Posterior vena cava (tissue), 2 donors: ENCODE measurements at regions not wholly inside any gene's neighbourhood (a gene's known extent, or its start where the extent isn't known, plus 50 kb on each side); places are given as distances from the start of the nearest gene placed in this dataset.
"Not testable (repeated sequence)": the region's sequence is repeated elsewhere in the genome, so short reads cannot be mapped to it uniquely, and the experiment has no call there.

Experiments
- DNase-seq: peaks from one replicate; pipeline ENCODE4 v3.0.0-alpha.2; 2020; ENCODE audit warnings: low spot score
- intact Hi-C, 2 donors: fragments of 100-400 bp; cut with DNase I; formaldehyde crosslinking; loops; one replicate each; pipeline versions ENCODE4 v1.14.1 to v1.14.2; 2022 to 2023
- donor health status: DM: yes; HTN: yes; CAD: no.
- donor health status: DM: yes; HTN: yes; CAD: no.

DNA sequence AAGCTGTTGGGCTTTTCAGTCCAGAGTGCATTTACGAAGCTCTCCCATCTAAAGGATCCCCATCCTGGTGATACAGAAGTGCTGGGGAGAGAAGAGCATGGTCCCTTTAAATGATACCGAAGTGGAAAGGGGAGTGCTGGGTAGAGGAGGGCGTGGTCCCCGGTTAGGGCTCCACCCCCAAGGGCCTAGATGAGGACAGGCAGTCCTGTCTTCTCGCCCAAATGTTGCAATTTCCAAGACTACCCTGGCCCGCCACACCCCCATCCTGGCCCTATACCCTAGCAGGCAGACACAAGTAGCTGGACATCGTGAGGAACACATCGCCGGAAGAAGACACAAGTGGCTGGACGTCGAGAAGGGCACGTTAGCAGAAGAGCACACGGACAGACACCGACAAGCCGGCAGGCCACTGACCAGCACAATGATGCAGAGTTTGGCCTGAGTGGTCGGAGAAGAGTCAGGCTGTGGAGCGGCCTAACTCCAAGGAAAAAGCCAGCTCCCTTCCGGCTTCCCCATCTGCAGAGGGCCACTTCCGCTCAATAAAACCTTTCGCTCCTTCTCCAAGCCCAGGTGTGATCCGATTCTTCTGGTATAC is 439.5 kb upstream of the NRP1 start:
- DNase-seq = no peak

DNA sequence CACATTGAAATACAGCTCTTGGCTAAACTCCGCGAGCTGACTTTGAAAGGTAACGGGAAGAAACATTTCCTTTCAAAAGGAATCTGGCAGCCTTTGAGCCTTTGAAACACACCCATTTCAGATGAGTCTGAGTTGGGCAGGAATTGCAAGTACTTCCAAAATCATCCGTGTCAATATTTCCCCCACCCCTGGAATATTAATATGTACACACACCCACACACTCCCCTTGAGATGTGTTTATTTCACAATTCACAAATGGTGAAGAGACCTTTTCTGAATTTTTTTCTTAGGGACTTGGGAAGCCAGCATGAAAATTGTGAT is 438.7 kb upstream of the NRP1 start:
- intact Hi-C loops = no loop called here
- no peak for DNase-seq

More for the DNA sequence above, 439.5 kb upstream of the NRP1 start:
- intact Hi-C loops = no loop called here

DNA sequence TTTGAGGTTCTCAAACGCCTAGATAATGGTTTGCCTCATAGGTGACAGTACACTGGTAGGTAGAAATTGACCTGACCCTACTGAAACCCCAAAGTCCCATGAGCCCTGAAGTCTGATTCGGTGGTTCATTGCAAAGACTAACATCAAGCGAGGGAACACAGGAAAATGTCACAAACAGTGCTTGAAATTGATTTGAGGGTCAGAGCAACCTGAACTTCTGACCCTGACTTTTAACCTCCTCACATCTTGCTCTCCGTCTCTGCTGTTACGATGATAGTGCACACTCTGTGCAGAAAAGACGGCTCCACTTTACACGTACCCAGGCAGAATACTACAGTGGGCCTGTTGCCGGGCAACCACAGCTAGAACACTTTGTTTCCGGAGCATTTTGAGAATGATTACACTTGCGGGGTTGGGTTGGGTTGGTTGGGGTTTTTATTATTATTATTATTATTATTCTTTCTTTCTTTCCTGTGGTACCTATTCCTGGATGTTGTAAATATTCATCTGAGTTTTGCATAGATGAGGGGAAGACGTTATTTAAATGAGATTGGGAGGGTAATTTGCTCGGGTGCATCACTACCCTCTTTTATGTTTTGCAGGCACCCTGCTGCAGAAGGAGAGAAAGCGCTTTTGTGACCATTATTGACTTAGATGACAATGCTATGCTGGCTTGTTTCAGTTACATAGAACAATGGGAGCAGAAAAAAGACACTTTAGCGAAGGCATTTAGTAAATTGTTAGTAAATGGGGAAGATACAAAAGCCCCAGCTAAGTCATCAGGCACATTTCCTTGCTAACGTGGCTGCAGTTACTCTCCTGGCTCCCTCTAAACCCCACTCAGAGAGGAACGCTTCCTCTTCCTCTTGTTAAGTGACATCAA is 438.1 kb upstream of the NRP1 start:
- intact Hi-C loops = no loop called here

DNA sequence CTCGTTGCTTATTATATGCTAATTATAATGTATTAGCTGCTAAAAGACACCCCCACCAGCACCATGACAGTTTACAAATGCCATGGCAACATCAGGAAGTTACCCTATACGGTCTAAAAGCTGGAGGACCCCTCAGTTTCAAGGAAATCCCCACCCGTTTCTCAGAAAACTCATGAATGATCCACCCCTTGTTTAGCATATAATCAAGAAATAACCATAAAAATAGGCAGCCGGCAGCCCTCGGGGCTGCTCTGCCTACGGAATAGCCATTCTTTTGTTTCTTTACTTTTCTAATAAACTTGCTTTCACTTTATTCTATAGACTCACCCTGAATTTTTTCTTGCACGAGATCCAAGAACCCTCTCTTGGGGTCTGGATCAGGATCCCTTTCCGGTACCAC is 437.4 kb upstream of the NRP1 start:
- DNase-seq, intact Hi-C loops: not testable (repeated sequence)

More for the DNA sequence above, 438.1 kb upstream of the NRP1 start:
- DNase-seq = no peak

DNA sequence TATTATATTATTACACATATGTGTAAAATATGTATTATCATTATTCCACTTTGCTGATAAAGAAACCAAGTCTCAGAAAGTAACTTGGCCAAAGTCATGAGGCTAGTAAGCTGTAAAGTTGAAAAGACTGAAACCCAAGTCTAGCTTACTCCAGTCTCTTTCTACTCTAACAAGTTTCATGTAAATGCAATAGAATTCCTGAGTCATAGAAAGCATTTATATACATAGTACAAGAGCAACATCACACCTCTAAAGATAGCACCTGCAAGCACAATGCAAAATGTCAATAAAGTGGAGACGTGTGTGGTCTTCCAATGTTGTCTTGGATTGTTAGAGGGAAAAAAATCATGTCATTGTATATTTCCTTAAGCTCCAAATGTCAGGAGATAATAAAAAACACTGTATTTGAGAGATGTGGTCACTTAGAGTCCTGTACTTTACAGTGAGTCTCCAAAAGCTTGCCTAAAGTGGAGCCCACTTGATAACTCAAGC is 430.3 kb upstream of the NRP1 start:
- intact Hi-C loops = no loop called here
- DNase-seq = no peak

DNA sequence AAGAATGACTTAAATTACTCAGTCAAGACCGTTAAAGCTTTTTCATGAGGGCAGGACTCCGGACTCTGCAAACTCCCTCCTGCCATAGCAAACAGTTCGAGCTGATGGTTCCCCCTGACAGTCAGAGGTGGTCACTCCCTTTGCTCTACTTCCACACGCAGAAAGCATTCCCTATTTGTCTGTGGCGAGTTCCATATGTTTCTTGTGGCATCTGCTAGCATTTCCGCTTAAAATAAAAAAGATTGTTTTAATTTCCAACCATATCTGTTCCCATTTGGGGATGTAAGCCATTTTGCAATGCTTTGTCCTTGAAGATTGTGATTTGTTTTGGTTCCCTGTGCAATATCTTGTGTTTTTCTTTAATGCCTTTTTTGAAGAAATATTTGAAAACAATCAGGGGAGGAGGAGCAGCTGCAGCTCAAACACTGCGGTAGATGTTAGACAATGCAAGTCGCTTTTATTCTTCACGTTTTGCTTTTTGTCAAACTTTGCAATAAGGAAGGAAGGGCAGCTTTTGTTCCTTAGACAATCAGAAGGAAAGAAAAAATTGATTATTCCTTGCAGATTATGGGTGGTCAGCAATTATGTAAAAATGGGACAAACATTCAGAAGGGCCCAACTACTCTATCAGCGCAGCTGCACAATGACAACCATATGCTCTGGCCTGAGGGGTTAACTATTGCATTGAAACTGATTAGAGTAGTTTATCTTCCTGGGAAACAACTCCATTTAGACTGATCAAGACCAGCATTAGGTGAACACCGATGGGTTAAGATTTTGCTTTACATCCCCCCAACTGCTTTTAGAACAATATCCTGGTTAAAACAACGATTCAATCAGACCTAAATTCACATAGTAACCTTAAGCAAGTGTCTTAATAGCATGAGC is 425.8 kb upstream of the NRP1 start:
- intact Hi-C loops = no loop called here

DNA sequence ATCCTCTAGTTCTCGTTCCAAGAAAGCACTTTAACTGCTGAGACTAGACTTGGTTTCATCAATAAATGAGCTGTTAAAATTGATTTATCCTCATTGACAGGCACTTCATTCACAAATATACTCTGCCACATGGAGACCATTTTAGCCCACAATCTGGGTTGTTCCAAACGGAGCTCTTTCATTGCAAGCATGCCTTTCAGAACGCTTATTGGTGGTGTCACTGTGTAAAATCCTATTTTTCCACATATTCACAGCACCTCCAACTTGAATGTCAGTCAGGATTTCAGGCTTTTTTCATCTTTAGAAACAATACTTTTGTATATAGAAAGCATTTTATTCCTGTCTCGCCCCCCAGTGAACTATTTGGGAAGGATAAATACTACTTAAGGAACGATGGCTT is 424.7 kb upstream of the NRP1 start:
- no peak for DNase-seq
- intact Hi-C loops = no loop called here

More for the DNA sequence above, 425.8 kb upstream of the NRP1 start:
- no peak for DNase-seq

DNA sequence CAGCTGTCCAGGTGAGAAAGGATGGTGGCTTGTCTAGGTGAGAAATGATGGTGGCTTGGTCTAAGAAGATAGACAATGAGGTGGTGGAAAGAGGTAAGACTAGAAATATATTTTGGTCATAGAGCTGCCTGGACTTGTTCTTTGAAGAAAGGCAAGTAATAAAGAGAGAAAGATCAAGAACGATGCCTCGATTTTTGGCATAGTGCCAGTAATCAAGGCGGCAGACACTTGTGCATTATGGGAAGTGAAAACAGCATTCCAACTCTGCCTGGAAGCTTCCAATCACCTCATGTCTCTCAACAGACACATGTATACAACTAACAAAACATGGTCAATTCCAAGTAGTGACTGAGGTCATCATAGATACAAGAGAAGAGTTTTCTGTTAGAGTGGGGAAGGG is 423.8 kb upstream of the NRP1 start:
- DNase-seq = no peak

DNA sequence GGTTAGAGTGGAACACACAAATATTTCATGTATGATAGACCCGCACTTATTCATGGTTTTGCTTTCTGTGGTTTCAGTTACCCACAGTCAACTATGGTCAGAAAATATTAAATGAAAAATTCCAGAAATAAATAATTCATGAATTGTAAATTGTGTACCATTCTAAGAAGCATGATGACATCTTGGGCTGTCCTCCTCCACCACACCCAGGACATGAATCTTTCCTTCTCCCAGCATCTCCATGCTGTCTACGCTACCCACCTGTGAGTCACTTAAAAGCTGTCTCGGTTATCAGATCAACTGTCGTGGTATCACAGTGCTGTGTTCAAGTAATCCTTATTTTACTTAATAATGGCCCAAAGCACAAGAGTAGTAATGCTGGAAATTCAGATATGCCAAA is 419.6 kb upstream of the NRP1 start:
- intact Hi-C loops = no loop called here
- no peak for DNase-seq

More for the DNA sequence above, 423.8 kb upstream of the NRP1 start:
- intact Hi-C loops = no loop called here

DNA sequence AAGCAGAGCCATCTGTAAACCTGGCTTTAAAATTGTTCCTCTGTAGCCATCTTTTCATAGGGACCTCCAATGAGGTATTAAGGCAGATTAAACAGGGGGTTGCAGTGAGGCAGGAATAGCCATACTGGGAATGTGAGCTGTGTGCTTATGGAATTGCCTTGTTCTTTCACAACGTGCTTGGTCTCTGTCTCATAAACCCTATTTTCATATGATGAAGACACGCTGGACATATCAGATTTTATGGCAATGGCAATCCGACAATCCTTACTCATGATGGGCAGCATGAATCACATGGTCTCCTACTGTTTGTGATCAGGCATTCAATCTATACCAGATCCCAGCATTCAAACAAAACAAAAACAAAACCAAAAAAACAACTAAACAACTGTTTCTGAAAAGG is 418.9 kb upstream of the NRP1 start:
- intact Hi-C loops = no loop called here

DNA sequence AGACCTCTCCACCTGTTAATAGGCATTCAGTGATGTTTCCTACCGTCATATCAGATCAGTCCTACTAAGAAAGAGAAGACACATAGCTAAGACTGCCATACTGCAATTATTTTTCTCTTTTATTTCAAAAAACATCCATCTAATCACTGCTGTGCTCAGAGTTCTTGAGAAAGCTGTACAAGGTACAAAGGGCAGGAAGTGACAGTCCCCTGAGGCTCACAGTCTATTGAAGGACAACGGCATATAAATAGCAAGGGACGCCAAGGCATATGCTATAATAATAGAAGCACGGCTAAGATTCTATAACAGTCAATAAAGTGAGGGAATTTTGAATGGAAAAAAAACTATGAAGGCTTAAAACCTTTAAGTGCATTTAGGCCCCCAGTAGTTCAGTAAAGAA is 415.3 kb upstream of the NRP1 start:
- DNase-seq = no peak
- intact Hi-C loops = no loop called here

More for the DNA sequence above, 418.9 kb upstream of the NRP1 start:
- DNase-seq = no peak

DNA sequence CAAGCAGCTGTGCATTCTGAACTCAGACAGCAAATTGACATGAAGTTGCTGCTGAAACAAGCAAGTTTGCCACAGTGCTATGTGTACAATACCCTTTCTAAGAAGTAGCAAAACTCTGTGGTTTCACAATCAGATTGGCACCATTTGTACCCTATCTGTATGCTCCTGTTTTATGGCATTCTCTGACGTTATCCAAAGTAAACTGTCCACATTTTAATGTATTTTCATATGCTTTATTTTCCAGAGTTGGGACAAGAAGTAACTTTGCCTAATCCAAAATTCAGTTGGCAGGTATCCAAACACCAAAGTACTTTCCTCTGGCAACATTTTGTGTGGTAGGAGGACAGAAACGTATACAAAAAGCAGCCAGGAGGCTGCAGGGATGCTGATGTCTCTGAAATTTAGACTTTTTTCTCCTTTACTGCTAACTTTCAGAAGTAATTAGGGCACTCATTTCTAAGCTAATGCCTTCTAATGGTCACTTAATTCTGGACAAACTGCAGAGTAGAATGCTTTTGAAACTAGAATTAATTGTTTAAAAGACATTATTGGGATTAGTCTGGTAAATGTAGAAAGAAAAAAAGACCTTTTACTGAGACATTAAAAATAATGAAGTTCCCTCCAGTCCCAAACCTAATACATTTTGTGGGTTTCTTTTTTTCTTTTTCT is 414.7 kb upstream of the NRP1 start:
- intact Hi-C loops = no loop called here
- DNase-seq = no peak

DNA sequence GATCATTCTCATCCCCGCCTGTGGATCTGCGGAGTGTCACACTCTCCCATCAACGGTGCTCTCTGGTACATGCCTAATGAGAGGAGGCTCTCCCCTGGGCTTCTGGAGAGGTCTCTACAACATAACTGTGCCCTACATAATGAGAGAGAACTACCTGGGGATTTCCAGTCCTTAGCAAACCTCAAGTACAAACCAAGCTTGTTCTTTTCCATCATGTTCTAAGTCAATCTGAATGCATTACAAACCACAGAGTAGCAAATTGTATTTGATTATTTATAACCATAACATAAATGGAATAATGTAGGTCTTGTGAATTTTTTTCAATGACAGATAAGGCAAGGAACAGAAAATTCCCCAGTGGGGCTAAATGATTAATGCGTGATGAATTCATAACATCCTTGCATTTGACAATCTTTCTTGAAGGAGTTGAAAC is 412.4 kb upstream of the NRP1 start:
- DNase-seq = no peak
- intact Hi-C loops = no loop called here

DNA sequence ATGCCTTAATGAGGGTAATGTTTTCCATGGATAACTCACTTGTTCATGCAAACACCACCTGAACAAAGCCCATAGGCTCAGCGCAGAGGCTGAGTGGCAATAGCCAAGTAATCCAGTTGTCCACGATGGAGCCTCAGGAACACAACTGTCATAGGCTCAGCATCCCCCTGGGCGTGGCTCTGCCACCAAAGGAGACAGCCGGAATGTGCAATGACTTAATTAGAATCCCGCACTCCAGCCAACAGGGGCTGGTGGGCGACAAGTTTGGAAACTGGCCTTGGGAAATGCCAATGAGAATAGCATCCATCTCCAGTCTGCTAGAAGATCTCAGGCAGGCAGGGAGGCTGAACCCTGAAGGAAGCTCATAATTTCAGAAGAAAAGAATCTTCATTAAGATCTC is 411.7 kb upstream of the NRP1 start:
- DNase-seq = no peak
- intact Hi-C loops = no loop called here

DNA sequence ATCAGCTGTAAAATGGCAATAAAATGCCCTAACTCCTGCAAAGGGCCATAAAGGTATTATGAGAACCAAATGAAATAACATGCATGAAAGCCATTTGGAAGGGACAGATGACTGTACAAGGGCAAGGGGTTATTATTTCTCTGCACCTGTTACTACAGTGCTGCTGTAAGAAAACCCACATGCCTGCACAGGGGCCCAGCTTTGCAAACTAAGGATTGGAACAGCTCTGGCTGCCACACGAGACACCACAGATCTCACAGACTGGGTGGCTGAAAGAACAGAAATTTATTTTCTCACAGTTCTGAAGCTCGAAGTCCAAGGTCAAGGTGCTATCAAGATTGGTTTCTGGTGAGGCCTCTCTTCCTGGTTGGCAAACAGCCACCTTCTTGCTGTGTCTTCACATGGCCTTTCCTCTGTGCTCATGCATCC is 409.0 kb upstream of the NRP1 start:
- DNase-seq = no peak
- intact Hi-C loops = loop anchor here in 1 of 2 donors (1.0 kb wide), 1 partner anchor 42 kb away; no protein-coding TSS in a partner anchor

DNA sequence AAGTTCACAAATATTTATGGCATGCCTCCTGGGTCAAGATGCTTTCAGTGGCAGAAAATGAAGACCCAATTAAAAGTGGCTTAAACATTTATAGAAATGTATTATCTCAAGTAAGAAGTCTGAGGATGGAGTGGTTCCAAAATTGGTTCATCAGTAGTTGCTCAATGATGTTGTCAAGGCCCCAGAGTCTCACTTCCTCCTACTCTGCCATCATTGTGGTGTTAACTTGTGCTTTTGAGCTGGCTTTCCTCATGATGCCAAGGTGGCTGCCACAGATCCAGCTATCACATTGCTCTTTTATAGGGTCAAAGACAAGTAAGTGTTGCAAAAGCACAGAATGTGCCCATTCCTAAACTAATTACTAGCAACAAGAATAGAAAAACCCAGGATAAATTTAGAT is 404.6 kb upstream of the NRP1 start:
- no peak for DNase-seq
- intact Hi-C loops = no loop called here

DNA sequence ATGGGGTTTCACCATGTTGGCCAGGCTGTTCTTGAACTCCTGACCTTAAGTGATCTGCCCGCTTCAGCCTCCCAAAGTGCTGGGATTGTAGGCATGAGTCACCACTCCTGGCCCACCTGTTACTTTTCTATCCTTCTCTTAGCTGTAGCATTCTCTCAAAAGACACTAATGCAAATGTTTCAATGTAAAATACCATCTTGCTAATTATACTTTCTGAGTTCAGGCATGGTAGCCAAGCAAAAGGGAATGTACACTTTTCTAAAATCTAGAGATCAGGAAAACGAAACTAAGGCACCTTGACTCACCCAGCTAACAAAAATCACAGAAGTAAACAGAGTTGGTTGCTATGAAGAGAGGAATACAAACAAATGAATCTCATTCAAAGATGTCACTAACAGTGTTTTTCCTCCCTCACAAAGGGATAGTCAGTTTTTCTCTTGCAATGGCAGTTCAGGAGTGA is 401.0 kb upstream of the NRP1 start:
- intact Hi-C loops = no loop called here
- no peak for DNase-seq

DNA sequence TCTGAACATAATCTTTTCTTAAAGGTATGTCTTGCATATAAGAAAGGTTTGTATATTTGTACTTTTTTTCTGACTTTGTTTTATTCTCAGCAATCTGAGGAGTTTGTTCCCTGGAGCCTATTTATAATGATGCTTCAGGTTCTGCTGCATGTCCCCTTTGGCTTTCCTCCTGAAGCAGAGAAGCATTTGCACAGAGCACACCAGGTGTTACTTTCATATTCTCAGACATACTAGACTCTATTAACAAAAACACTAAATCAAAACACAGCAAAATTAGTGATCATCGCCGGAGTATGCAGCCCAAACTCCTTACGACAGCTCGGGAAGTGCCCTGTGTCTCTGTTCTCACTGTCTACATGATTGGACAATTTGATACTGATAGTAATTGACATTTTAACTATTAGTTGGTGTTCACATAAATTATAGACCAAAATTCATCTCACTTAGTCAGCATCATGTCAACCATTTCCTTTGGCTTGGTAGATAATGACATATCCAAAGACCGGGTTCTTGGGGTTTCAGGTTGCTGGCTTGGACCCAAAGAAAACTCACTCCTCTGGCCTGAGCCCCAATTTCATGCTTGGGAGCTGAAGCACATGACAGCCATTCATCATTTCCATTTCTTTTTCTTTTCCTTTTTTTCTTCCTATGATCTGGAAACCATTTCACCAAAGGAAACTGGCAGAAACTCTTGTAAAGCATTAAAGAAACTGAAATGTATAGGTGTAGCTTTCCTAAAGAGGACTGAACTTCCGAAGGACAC is 400.1 kb upstream of the NRP1 start:
- intact Hi-C loops = no loop called here
- no peak for DNase-seq
